ENCODE measurements at regions not wholly inside any gene's neighbourhood (a gene's known extent, or its start where the extent isn't known, plus 50 kb on each side); places are given as distances from the start of the nearest gene placed in this dataset.
"Not testable (repeated sequence)": the region's sequence is repeated elsewhere in the genome, so short reads cannot be mapped to it uniquely, and the experiment has no call there.

DNA sequence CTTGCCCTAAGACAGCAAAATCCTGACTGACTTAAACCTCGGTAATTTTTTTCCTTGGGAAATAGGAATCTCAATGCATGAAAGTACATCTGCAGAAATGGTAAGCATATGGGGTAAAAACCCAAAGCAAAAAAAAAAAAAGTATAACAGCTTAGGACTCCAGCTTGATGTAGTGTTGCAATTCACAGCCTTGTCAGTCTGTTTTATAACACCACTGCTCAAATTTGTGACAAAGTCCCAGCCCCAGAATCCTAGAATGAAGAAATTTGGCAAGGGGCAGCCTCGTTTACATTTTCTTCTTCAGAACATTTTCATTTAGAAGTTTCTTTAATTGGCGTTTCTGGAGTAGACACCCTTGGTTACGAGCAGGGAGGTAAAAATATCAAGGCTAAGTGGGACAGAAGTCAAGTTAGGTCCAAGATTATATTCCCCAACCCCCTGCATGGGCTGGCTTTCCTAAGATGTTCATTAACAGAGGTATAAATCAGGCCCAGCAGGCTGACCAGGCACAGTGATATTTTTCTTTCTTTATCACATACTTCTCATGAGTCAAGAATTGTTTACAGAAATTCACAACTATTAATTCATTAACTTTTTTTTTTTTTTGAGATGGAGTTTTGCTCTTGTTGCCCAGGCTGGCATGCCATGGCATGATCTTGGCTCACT, 424.0 kb downstream of the RMST start:
- Histone ChIP-seq H3K4me3 (ENCODE audit: low read depth, low read length) (no peak overlapping the region), H3K9me3 (ENCODE audit: control insufficient read depth, insufficient read depth, low read length) (no peaks in the 10 kb centered on the region; the same call in 1 of the 2 replicates), H3K27ac (ENCODE audit: low read depth, low read length) (no peak overlapping the region), H3K27me3 (ENCODE audit: control insufficient read depth, insufficient read depth, low read length) (no peaks in the 10 kb centered on the region)
- ChIA-PET CTCF (no interaction called here), POLR2A (no interaction called here)
- DNase-seq (ENCODE audit: low read depth, low spot score) = no peak
- TF ChIP-seq, protein P1, sequence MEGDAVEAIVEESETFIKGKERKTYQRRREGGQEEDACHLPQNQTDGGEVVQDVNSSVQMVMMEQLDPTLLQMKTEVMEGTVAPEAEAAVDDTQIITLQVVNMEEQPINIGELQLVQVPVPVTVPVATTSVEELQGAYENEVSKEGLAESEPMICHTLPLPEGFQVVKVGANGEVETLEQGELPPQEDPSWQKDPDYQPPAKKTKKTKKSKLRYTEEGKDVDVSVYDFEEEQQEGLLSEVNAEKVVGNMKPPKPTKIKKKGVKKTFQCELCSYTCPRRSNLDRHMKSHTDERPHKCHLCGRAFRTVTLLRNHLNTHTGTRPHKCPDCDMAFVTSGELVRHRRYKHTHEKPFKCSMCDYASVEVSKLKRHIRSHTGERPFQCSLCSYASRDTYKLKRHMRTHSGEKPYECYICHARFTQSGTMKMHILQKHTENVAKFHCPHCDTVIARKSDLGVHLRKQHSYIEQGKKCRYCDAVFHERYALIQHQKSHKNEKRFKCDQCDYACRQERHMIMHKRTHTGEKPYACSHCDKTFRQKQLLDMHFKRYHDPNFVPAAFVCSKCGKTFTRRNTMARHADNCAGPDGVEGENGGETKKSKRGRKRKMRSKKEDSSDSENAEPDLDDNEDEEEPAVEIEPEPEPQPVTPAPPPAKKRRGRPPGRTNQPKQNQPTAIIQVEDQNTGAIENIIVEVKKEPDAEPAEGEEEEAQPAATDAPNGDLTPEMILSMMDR (IDR thresholded peaks at IDR 0.05; ENCODE audit: low read depth, low read length) = no peak

DNA sequence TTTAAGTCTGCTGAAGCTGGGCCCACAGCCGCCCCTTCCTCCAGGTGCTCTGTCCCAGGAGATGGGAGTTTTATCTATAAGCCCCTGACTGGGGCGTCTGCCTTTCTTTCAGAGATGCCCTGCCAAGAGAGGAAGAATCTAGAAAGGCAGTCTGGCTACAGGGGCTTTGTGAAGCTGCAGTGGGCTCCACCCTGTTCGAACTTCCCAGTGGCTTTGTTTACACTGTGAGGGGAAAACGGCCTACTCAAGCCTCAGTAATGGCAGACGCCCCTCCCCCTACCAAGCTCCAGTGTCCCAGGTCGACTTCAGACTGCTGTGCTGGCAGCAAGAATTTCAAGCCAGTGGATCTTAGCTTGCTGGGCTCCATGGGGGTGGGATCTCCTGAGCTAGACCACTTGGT, 435.3 kb downstream of the RMST start:
- DNase-seq (ENCODE audit: low read depth, low spot score); H3K27me3 ChIP-seq (ENCODE audit: control insufficient read depth, insufficient read depth, low read length); H3K27ac ChIP-seq (ENCODE audit: low read depth, low read length); POLR2A ChIA-PET; CTCF ChIA-PET; H3K4me3 ChIP-seq (ENCODE audit: low read depth, low read length): not testable (repeated sequence)
- H3K9me3 ChIP-seq (ENCODE audit: control insufficient read depth, insufficient read depth, low read length) = peaks cover 13% of the 10 kb centered on the region

DNA sequence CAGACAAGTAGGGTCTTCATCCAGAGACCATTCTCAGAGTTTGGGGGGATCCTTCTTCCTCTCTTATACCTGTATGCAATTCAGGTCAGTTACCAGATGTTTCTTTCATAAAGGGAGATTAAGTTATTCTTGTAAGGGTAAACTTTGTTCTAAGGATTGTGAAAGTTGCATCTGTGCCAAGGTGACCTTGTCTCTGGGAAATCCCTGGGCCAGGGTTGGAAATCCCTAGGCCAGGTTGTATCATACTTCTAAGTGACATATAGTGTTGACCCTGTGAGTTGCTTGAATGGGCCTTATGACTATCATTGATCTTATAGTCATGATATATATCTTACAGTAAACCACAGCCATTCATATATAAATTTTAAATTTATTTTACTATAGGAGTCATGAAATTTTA, 436.9 kb downstream of the RMST start:
- H3K27me3 ChIP-seq (ENCODE audit: control insufficient read depth, insufficient read depth, low read length) = no peaks in the 10 kb centered on the region
- TF ChIP-seq, protein P1 (IDR thresholded peaks at IDR 0.05; ENCODE audit: low read depth, low read length) = no peak
- peaks cover 13% of the 10 kb centered on the region for H3K9me3 ChIP-seq (ENCODE audit: control insufficient read depth, insufficient read depth, low read length)
- no peak for DNase-seq (ENCODE audit: low read depth, low spot score)
- H3K4me3 ChIP-seq (ENCODE audit: low read depth, low read length) = no peak overlapping the region
- ChIA-PET POLR2A (no interaction called here), CTCF (interaction anchor here (0.6 kb wide), 1 partner anchor 68 kb away, joined by 3 read pairs; no protein-coding TSS in a partner anchor)
- H3K27ac ChIP-seq (ENCODE audit: low read depth, low read length) = no peak overlapping the region

DNA sequence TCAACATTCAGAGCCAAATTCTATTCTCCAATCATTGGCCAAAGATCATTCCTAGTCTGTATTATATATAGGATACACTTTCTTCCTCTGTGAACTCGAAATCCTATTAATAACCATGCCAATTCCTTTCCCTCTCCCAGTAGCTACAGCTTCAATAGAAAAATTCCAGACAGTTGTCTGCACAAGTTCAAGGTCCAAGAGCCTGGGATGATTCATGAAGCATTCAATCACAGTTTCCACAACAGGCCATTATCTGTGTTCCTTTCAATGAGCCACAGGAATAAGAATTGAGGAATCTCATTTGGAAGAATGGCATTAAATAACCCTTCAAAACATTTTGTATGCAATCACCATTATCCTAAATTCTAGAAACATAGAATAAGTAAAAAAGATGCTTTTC, 437.4 kb downstream of the RMST start:
- Histone ChIP-seq H3K27ac (ENCODE audit: low read depth, low read length) (no peak overlapping the region), H3K4me3 (ENCODE audit: low read depth, low read length) (no peak overlapping the region), H3K27me3 (ENCODE audit: control insufficient read depth, insufficient read depth, low read length) (no peaks in the 10 kb centered on the region), H3K9me3 (ENCODE audit: control insufficient read depth, insufficient read depth, low read length) (peaks cover 13% of the 10 kb centered on the region)
- TF ChIP-seq, protein P1 (IDR thresholded peaks at IDR 0.05; ENCODE audit: low read depth, low read length) = no peak
- CTCF ChIA-PET = no interaction called here
- DNase-seq (ENCODE audit: low read depth, low spot score) = no peak
- POLR2A ChIA-PET = no interaction called here

DNA sequence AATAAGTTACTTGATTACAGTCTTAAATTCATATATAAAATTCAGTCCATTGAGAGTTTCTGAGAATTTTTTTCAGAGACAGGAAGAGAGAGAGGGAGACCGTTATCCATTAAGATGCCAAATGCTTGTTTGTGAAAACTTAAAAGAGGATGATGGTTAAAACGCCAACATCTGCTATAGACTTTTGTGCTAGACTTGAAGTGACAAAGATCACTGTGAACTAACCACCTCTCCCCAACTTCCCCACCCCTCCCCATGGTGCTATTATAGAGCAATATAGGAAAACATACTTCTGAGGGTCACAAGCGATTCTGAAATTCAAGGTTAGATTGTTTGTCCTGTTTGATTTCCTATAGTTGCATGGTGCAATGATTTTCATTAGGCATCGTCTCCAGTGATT, 440.8 kb downstream of the RMST start:
- Histone ChIP-seq H3K4me3 (ENCODE audit: low read depth, low read length) (no peak overlapping the region), H3K9me3 (ENCODE audit: control insufficient read depth, insufficient read depth, low read length) (peaks cover 4% of the 10 kb centered on the region), H3K27ac (ENCODE audit: low read depth, low read length) (no peak overlapping the region), H3K27me3 (ENCODE audit: control insufficient read depth, insufficient read depth, low read length) (no peaks in the 10 kb centered on the region)
- no peak for DNase-seq (ENCODE audit: low read depth, low spot score)
- ChIA-PET CTCF (no interaction called here), POLR2A (no interaction called here)
- TF ChIP-seq, protein P1 (IDR thresholded peaks at IDR 0.05; ENCODE audit: low read depth, low read length) = no peak

Data from AG04450 (cell line).